ENCODE measurements at regions not wholly inside any gene's neighbourhood (a gene's known extent, or its start where the extent isn't known, plus 50 kb on each side); places are given as distances from the start of the nearest gene placed in this dataset.

DNA sequence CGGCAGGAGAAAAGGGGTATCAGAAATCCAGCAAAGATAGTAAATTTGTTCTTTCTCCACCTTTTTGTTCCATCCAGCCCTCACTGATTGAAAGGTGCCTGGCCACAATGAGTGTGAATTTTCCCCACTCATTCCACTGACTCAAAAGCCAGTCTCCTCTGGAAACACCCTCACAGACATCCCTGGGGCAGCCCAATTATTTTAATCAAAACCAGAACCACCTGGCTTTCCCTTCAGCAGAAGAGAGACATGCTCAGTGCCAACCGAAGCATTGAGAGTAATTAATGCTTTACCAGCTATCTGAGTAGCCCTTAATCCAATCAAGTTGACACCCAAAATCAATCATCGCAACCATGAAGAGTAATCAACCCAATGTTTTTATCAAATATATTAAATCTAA lies 1129.6 kb upstream of the GBE1 start:
- no peak for TF ChIP-seq POLR2AphosphoS5 (IDR thresholded peaks at IDR 0.05; ENCODE audit: low read depth)
- TF ChIP-seq SPI1 (IDR thresholded peaks at IDR 0.05; ENCODE audit: borderline replicate concordance, low read depth): no peak
- TF ChIP-seq, protein P1, sequence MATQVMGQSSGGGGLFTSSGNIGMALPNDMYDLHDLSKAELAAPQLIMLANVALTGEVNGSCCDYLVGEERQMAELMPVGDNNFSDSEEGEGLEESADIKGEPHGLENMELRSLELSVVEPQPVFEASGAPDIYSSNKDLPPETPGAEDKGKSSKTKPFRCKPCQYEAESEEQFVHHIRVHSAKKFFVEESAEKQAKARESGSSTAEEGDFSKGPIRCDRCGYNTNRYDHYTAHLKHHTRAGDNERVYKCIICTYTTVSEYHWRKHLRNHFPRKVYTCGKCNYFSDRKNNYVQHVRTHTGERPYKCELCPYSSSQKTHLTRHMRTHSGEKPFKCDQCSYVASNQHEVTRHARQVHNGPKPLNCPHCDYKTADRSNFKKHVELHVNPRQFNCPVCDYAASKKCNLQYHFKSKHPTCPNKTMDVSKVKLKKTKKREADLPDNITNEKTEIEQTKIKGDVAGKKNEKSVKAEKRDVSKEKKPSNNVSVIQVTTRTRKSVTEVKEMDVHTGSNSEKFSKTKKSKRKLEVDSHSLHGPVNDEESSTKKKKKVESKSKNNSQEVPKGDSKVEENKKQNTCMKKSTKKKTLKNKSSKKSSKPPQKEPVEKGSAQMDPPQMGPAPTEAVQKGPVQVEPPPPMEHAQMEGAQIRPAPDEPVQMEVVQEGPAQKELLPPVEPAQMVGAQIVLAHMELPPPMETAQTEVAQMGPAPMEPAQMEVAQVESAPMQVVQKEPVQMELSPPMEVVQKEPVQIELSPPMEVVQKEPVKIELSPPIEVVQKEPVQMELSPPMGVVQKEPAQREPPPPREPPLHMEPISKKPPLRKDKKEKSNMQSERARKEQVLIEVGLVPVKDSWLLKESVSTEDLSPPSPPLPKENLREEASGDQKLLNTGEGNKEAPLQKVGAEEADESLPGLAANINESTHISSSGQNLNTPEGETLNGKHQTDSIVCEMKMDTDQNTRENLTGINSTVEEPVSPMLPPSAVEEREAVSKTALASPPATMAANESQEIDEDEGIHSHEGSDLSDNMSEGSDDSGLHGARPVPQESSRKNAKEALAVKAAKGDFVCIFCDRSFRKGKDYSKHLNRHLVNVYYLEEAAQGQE (IDR thresholded peaks at IDR 0.05; ENCODE audit: insufficient replicate concordance, low read depth): no peak
- TF ChIP-seq, protein P2, sequence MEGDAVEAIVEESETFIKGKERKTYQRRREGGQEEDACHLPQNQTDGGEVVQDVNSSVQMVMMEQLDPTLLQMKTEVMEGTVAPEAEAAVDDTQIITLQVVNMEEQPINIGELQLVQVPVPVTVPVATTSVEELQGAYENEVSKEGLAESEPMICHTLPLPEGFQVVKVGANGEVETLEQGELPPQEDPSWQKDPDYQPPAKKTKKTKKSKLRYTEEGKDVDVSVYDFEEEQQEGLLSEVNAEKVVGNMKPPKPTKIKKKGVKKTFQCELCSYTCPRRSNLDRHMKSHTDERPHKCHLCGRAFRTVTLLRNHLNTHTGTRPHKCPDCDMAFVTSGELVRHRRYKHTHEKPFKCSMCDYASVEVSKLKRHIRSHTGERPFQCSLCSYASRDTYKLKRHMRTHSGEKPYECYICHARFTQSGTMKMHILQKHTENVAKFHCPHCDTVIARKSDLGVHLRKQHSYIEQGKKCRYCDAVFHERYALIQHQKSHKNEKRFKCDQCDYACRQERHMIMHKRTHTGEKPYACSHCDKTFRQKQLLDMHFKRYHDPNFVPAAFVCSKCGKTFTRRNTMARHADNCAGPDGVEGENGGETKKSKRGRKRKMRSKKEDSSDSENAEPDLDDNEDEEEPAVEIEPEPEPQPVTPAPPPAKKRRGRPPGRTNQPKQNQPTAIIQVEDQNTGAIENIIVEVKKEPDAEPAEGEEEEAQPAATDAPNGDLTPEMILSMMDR (IDR thresholded peaks at IDR 0.05; ENCODE audit: insufficient read depth, low read length): no peak
- TF ChIP-seq GABPA (IDR thresholded peaks at IDR 0.05; ENCODE audit: low read depth): no peak
- no peak for DNase-seq (ENCODE audit: low read depth in 1 of 2, low spot score in 1 of 2)
- H3K4me3 ChIP-seq (replicated peaks; ENCODE audit: insufficient read depth, low read length): no peak overlapping the region

DNA sequence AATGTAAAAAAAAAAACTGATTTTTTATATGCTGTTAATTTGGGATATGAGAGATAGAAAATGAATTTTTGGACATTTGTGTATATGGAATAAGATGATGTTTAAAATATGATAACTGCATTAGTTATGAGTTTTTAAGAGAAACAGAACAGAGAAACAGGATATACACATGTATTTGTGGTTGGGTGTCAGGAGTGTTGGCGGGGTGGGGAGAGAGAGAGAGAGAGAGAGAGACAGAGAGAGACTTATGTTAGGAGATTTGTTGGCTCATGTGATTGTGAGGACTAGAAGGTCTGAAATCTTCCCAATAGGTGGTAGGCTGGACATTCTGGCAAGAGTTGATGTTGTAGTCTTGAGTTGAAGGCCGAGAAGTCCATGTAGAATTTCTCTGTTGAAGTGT lies 1121.6 kb upstream of the GBE1 start:
- no peak overlapping the region for H3K27ac ChIP-seq (replicated peaks)
- no peak overlapping the region for H3K4me3 ChIP-seq (replicated peaks; ENCODE audit: insufficient read depth, low read length)
- H3K27me3 ChIP-seq (ENCODE audit: insufficient read depth, poor library complexity, severe bottlenecking): no peaks in the 10 kb centered on the region
- DNase-seq (ENCODE audit: low read depth in 1 of 2, low spot score in 1 of 2): no peak
- TF ChIP-seq POLR2AphosphoS5 (IDR thresholded peaks at IDR 0.05; ENCODE audit: low read depth) (no peak), GABPA (IDR thresholded peaks at IDR 0.05; ENCODE audit: low read depth) (no peak), SPI1 (IDR thresholded peaks at IDR 0.05; ENCODE audit: borderline replicate concordance, low read depth) (no peak)
- TF ChIP-seq, protein P2 (IDR thresholded peaks at IDR 0.05; ENCODE audit: insufficient read depth, low read length): no peak
- TF ChIP-seq, protein P1 (IDR thresholded peaks at IDR 0.05; ENCODE audit: insufficient replicate concordance, low read depth): no peak

More for the DNA sequence above, 1129.6 kb upstream of the GBE1 start:
- Histone ChIP-seq H3K27me3 (ENCODE audit: insufficient read depth, poor library complexity, severe bottlenecking) (no peaks in the 10 kb centered on the region), H3K27ac (replicated peaks) (no peak overlapping the region)

DNA sequence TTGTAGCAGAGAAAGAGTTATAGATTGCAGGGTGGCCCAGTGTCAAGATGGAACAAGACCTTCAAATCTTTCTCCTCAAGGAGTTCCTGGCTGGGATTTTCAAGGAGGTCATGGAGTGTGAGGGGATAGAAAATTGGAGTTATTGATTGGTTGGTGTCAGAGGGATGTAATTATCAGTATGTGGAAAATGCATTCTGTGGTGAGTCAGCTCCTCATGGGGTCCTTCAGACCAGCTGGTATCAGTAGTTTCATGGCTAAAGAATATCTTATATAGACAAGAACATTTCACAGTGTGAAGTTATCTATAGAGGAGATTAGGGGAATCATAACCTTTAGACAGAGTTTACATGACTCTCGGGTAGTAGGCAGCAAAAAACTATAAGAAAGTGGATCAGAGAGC lies 1114.0 kb upstream of the GBE1 start:
- no peaks in the 10 kb centered on the region for H3K27me3 ChIP-seq (ENCODE audit: insufficient read depth, poor library complexity, severe bottlenecking)
- TF ChIP-seq GABPA (IDR thresholded peaks at IDR 0.05; ENCODE audit: low read depth): no peak
- TF ChIP-seq POLR2AphosphoS5 (IDR thresholded peaks at IDR 0.05; ENCODE audit: low read depth): no peak
- TF ChIP-seq, protein P2 (IDR thresholded peaks at IDR 0.05; ENCODE audit: insufficient read depth, low read length): no peak
- TF ChIP-seq SPI1 (IDR thresholded peaks at IDR 0.05; ENCODE audit: borderline replicate concordance, low read depth): no peak
- TF ChIP-seq, protein P1 (IDR thresholded peaks at IDR 0.05; ENCODE audit: insufficient replicate concordance, low read depth): no peak
- H3K4me3 ChIP-seq (replicated peaks; ENCODE audit: insufficient read depth, low read length): no peak overlapping the region
- no peak for DNase-seq (ENCODE audit: low read depth in 1 of 2, low spot score in 1 of 2)
- H3K27ac ChIP-seq (replicated peaks): no peak overlapping the region

Measured in HL-60 (cell line).